OCI-M2 (cell line): ENCODE measurements at regions not wholly inside any gene's neighbourhood (a gene's known extent, or its start where the extent isn't known, plus 50 kb on each side); places are given as distances from the start of the nearest gene placed in this dataset.
"Not testable (repeated sequence)": the region's sequence is repeated elsewhere in the genome, so short reads cannot be mapped to it uniquely, and the experiment has no call there.

Experiments
- DNase-seq: peaks from one replicate; lab custom pipeline; 2025; ENCODE audit not compliant: unreplicated experiment; lab: John Stamatoyannopoulos, UW

DNA sequence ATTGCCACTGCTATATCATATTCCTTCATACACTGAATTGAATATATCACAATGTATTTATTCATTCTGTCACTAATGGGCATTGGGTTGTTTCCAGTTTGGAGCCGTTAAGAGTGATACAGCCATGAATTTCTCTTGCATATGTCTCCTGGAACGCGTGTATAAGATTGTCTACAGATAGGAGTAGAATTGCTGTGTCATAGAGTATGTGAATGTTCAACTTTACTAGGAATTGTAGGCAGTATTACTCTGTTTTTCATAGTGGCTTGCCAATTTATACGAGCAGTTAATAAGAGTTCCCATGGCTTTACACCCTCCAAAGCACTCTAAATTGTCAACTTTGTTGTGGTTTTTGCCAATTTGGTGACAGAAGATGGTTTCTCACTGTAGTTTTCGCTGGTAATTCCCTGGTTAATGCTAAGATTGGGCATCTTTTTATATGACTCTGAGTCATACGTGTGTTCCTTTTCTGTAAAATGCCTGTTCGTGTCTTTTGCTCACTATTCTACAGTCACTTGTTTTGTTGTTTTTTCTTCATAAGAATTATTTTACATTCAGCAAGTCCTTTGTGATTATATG is 136.1 kb upstream of the LIPC start:
- DNase-seq = no peak

DNA sequence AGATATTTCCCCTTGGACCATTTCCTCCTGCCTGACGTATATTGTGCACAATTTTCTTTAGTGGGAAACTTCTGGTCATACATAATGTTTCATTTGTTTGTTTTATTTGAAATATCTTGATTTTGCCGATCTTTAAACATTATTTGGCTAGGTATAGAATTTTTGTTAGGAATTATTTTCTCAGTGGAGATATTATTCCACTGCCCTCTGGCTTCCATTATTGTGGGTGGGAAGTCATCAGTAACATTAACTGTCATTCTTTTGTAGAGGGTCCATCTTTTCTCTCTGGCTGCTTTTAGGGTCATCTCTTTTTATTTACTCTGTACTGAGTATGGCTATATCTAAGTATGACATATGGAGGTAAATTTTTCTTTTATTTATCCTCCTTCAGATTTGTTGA is 135.5 kb upstream of the LIPC start:
- no peak for DNase-seq

DNA sequence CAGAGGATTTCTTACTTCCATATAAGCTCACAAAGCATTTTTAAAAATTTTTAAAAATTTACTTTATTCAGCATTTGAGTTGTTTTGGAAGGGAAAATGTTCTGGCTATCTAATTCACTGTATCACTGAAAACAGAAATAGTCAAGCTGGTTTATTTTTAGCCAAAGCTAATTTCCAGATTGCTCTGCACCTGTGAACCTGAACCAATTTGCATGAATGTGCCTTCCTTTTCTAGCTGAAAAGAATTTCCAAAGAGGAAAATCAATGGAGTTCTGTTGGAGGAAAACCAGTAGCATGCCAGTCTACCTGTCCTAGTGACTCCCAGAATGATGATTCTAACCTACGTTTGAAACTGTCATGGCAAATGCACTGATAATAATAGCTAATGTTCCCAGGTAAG is 134.2 kb upstream of the LIPC start:
- no peak for DNase-seq

DNA sequence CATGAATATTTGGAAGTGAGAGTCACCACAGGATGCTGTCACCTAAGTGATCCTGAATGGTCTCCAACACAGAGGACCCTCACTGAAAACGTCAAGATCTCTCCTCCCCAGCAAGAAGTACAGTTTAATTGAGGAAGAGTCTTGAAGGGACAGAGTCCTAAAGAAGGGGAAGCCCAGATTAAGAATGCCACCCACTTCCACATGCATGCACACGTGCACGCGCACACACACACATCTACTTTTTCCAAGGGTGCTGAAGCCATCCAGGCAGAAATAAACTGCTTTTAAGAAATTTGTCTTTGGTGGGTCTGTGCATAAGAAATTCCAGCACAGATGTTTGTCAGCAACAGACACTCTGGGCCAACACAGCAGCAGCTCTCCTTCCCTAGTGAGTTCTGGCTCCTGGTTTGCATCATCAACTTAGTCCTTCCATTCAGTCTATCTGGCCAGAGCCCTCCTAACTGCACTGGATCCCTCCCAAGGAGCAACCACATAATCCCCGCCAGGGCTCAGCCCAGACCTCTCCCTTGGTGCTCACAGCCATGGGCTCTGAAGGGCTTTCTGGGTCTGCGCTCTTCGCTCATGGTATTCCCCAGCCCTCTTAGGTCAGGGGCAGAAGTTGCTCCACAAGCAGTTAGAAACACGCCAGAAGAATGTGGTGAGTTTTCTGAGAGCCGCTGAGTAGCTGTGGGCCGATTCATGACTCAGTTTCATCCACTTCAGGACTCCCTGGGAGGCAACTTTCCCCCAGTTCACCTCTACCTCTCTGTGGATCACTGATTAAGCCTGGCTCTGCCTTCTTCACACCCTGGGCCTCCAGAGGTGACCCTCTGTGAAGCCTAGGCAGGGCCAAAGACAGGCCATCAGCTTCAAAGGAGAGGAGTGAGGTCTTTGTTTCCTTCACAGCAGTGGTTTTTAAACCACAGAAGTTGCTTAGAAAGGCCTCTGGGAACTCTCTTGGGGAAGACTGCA is 132.6 kb upstream of the LIPC start:
- no peak for DNase-seq

DNA sequence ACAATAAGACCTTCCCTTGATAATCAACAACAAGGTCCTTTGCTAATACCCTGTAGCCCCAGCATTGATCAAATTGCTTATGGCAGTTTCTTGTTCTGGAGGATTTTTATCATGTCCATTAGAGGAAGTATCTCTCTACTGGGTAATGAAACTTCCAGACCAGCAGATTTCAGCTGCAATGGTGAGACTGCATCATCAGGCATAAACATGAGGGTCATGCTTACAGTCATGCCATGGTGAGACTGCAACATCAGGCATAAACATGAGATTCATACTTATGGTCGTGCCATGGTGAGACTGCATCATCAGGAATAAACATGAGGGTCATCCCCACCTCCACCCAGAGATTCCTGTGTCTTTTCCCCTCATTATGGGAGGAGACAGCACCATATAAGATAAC is 129.0 kb upstream of the LIPC start:
- no peak for DNase-seq

DNA sequence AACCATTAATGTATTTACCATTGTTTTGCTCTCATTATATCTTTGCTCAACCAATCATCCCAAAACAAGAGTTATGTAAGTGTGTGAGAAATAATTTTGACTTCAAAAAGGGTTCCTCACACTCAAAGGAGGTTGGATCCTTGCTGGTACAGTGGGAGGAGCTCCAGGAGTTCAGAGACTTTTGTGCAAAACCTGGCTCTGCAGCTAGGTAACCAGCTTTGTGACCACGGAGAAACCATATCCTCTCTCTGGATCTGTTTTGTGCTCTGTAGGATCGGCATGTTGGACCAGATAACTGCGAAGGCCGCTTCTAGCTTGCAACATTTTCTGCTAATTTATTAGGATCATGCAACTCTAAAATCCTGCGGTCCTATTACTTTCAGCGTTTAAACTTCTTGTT is 128.6 kb upstream of the LIPC start:
- DNase-seq = no peak

DNA sequence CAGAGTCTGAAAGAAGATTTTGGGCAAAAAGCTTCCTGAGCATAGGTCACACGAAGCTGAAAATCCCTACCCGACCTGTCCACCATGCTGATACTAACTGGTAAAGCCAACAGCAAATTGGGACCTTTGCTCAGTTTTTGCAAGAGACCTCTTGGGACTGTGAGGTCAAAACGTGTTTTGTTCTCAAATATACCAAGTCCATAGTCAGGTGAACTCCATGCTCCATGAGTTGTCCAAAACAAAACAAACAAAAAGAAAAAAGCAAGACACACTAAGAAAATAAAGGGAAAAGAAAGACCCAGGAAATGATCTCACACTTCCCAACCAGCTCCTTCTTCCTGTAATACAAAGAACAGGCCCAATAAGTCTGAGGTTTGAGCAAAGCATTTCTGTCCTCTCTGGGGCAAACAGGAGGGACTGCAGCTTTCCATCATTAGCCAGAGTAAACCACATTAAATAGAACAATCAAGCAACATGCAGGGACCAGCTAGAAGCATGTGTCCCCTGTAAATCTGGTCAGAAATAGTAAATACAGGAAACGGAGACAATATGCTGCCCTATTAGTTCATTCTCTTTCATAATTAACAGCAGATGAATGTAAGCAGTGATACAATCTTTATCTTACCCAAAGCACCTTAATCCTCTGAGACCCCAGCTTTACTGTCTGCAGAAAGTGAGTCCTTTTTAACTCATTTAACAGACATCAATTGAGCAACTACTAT is 125.0 kb upstream of the LIPC start:
- no peak for DNase-seq

DNA sequence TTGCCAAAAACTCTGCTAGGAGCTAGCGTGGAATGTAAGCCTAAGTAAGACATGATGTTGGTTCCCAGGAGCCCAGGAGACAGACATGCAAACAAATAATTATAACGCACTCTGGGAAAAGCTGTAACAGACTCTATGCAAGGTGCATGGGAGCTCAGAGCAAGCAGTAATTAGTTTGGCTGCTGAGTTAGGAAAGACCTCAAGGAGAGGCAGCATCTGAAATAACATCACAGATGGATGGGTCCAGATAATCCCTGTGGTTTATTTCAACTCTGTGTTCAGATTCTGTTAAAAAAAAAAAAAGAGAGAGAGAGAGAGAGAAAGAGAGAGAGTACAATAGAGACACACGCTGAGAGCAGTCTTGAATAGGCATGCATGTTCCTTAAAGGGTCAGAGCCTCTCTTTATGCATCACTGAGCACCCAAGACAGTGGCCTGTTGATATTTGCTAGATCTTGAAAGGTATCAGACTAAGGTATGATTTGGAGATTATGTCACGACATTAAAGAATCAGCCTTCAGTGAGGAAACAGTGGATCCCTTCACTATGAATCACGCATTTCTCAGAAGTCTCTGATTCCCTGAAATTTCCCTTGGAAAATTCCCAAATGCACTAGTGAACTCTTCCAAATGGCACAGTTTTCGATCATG is 124.4 kb upstream of the LIPC start:
- no peak for DNase-seq

DNA sequence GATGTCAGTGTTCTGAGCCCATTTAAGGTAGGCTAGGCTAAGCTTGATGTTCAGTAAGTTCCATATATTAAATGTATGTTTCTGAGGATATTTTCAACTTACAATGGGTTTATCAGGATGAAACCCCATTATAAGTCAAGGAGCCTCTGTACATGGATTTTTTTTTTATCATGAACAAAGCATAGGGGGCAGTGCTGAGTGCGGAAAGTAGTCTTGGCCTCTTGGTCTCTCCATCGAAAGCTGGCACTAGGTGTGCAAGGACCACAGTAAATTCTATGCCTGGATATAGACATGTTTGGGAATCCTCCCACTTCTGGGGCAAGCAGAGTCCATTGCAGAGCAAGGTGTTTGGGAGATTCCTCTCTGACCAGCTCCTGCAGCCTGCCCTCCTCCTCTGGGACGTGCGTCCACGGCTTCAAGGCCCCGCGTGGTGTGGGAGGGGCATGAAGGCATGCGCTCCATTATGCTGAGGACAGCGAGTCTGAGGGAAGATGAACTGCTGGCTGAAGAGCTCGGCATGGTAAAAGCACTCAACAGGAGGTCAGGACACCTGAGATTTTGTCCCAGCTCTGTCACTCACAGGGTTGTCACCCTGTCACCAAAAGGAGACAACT is 122.9 kb upstream of the LIPC start:
- no peak for DNase-seq

DNA sequence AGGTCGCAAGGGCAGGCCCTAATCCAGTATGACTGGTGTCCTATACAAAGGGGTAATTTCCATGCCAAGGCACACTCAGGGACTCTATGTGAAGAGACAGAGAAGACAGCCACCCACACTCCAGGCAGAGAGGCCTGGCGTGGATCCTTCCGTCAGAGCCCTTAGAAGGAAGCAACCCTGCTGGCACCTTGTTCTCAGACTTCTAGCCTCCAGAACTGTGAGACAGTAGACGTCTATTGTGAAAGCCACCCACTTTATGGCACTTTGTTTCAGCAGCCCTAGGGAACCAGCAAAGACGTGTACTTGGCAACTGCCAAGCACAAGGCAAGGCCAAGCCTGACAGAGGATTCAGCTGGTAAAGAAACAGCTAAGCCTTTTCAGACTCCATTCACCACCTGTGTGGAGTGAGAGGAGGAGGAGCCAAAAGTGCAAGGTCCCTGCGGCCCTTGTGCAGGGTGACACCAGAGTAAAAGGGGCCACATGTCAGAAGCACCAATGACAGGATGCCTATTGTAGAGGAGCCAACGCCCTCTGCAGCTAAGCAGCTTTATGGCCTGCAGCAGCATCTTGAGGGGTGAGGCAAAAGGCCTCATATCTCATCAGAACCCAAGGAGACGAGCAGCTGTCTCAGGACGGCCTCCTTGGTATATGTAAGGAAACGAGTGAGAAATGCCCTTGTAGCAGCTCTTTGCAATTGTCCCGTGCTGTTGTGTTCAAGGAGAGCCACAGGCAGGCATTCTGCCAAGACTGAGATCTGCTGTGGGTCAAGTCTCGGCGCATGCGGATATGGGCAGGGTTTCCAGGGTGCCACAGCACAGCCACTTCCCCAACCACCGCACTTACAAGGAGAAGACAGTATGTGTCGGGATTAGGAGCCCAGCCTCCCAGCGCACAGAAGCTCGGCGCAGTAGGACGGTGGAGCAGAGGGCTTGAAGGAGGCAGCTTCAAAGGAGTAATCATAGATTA is 121.5 kb upstream of the LIPC start:
- no peak for DNase-seq

DNA sequence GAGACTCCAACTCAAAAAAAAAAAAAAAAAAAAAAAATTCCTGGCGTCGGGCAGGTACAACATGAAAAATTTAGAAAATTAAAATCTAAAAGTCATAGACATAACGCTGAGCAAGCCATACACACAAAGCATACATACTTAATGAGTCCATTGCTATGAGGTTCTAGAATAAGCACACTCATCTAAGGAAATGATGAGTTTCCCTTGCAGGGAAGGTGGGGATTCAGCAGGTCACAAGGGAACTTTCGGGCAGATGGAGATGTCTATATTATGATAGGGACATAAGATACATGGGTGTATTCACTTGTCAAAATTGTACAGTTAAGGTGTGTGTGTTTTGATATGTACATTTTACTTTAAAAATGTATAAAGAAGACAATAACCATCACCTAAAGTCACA is 120.2 kb upstream of the LIPC start:
- no peak for DNase-seq

DNA sequence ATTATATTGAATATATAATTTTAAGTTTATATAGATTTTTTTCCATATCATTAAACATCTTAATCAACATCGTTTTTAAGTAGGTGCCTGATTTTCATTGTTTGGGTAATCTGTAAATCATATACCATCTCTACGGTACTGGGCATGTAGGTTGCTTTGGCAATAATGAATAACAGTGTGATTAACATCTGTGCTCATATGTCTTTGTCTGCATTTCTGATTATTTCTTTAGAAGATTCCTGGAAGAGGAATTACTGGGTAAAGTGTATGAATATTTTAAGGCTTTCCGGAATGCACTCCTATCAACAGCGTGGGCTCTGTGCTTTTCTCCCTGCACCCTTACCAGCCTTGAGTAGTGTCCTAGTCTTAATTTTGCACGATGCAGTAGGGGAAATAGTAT is 119.8 kb upstream of the LIPC start:
- no peak for DNase-seq

DNA sequence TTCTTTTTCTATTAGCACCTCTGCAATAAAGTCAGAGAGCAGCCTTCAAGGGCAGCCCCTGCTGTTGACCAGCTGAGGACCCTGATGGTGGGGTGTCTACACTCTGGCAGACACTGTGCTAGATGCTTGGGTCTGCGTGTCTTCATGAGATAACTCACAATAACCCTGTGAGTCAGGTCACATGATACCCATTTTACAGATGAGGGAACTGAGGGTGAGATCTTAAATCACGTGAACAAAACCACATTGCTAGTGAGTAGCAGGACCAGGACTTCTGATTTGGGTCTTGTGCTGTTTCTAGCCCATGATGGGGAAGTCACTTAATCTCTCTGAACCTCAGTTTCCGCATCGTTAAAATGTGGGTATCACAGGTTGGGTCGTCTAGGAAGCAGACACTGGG is 118.5 kb upstream of the LIPC start:
- DNase-seq = no peak

DNA sequence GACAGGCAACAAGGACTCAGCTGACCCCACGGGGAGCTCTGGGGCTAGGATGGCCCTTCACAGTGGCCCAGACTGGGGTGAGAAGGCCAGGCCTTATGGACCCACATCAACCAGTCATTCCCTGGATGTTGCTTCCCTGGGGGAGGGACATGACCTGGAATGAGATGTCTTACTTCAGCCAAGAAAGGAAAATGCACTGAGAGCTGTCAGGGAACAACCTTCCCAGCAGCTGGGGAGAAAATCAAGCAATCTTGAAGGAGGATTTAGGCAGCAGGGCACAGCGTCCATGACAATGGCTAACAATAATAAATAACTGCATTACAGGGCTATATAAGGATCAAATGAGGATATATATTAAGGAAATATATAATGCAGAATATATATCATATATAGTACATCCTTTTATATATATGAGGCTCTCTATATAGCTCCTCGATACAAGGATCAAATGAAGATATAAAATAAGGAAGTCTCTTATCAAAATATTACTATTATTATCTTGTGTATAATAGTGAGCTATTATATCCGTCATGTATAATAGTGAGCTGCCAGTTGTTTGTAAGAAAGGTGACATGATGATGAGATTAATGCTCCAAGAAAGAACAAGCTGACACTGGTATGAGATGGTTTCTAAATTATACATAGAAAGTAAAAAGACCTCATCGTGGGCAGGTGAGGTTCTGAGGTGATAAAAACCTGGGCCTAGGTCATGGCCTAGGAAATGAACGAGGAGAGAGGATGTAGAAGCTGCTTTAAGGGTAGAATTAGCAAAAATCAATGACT is 117.8 kb upstream of the LIPC start:
- DNase-seq = no peak

DNA sequence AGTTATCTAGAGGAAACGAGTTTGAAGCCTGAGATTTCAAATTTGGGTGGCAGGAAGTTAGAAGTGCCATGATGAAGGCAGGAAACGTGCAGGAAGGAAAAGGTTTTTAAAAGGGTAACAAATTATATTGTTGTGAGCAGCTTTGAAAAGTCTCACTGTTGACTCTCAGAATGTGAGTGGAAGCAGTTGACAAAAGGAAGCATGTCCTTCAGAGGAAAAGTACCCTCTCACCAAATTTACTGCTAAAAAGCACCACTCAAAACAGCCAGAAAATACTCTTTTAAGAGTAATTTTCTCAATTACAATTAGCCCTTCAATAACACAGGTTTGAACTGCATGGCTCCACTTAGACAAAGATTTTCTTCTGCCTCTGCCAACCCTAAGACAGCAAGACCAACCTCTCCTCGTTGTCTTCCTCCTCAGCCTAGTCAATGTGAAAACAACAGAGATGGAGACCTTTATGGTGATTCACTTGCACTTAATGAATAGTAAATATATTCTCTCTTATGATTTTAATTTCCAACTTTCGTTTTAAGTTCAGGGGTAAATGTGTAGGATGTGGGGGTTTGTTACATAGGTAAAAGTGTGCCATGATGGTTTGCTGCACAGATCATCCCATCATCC is 117.1 kb upstream of the LIPC start:
- DNase-seq = no peak

DNA sequence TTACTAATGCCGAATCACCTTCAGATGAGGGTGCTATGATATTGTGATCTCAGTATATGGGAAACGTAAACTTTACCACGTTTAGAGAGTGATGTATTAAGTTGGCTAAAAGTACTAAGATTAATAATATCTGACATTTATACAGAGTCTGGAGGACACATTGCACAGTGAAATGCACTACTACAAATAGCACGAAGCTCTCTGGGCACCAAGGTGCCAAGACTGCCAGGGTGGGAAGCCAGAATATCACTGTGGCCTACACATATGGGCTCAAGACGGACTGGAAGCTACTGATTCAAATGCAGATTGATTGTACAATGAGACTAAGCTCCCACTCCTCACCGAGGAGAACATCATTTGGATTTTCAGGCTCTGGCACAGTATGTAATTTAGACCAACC is 113.3 kb upstream of the LIPC start:
- no peak for DNase-seq

DNA sequence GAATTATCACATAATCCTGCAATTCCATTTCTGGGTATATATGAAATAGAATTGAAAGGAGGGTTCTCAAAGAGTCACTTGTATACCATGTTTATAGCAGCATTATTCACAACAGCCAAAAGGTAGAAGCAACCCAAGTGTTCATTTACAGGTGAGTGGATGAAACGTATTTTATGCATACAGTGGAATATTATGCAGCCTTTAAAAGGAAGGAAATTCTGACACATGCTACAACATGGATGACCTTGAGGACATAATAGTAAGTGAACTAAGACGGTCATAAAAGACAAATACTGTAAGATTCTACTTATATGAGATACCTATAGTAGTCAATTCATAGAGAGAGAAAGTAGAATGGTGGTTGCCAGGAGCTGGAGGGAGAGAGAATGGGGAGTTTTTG is 110.8 kb upstream of the LIPC start:
- DNase-seq = no peak

DNA sequence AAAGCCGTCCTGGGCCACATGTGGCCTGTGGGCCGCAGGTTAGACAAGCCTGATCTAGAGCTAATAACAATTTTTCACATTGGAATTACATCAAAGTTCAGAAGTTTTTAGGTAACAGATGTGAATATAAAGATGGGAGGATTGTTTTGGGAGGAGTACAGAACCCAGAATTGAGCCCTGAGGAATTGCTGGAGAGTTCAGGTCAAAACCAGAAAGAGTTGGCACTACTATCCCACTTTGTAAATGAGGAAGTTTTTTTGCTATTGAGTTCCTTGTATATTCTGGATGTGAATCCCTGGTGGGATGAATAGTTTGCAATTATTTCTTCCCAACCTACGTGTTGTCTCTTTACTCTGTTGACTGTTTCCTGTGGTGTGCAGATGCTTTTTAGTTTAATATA is 109.5 kb upstream of the LIPC start:
- no peak for DNase-seq

DNA sequence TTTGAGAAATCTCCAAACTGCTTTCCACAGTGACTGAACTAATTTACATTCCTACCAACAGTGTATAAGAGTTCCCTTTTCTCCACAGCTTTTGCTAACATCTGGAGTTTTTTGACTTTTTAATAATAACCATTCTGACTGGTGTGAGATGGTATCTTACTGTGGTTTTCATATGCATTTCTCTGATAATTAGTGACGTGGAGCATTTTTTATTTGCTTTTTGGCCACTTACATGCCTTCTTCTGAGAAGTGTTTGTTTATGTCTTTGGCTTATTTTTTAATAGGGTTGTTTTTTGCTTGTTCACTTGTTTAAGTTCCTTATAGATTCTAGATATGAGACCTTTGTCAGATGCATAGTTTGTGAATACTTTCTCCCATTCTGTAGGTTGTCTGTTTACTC is 108.5 kb upstream of the LIPC start:
- not testable (repeated sequence) for DNase-seq
